ENCODE measurements at regions not wholly inside any gene's neighbourhood (a gene's known extent, or its start where the extent isn't known, plus 50 kb on each side); places are given as distances from the start of the nearest gene placed in this dataset.
"Not testable (repeated sequence)": the region's sequence is repeated elsewhere in the genome, so short reads cannot be mapped to it uniquely, and the experiment has no call there.

DNA sequence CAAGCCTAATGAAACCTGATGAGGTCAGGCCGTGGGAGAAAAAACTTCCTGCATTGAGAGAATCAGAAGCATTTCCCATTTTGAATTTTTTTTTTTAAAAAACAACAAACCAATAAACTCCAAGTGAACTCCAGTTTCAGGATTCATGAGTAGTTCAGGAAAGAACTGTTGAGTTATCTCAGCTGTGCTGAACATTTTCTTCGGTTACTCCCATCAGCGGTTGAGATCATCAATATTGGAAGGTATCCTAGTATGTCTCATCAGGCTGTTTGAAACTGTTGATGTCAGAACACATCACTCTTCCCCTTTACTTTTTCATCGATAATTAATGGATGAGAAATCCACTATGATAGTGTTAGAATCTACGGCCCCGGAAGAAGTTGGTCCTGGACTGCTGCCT lies 82.4 kb upstream of the ADGRG2 start:
- TF ChIP-seq, protein P1, sequence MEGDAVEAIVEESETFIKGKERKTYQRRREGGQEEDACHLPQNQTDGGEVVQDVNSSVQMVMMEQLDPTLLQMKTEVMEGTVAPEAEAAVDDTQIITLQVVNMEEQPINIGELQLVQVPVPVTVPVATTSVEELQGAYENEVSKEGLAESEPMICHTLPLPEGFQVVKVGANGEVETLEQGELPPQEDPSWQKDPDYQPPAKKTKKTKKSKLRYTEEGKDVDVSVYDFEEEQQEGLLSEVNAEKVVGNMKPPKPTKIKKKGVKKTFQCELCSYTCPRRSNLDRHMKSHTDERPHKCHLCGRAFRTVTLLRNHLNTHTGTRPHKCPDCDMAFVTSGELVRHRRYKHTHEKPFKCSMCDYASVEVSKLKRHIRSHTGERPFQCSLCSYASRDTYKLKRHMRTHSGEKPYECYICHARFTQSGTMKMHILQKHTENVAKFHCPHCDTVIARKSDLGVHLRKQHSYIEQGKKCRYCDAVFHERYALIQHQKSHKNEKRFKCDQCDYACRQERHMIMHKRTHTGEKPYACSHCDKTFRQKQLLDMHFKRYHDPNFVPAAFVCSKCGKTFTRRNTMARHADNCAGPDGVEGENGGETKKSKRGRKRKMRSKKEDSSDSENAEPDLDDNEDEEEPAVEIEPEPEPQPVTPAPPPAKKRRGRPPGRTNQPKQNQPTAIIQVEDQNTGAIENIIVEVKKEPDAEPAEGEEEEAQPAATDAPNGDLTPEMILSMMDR (IDR thresholded peaks at IDR 0.05), result no peak
- Histone ChIP-seq H3K27ac (no peak overlapping the region), H3K4me3 (no peak overlapping the region), H3K4me1 (no peaks in the 10 kb centered on the region), H3K9me3 (no peaks in the 10 kb centered on the region), H3K36me3 (no peaks in the 10 kb centered on the region), H3K27me3 (no peaks in the 10 kb centered on the region)
- intact Hi-C loops (cut with DNase I), result no loop called here
- no peak for DNase-seq (ENCODE audit: low spot score in 2 of 2)

DNA sequence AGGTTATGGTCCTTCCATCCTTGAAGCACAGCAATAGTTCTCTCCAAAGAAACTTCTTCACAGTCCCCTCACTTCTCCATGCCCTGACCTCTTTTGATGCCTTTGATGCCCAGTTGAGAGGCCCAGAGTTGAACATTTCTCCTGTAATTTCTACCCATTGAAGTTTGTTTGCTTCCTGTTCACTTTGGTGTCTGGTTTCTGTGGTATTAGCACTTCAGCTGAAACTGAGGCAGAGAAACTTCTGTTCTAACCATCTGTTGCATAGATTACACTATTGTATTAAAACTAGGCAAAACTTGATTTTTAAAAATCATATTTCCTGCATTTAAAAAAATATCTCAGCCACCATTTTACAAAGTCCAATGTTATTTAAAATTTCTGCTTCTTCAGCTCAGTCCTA lies 89.8 kb upstream of the ADGRG2 start:
- intact Hi-C loops (cut with DNase I), result no loop called here
- H3K36me3 ChIP-seq, result no peaks in the 10 kb centered on the region
- TF ChIP-seq, protein P1 (IDR thresholded peaks at IDR 0.05), result no peak
- no peak overlapping the region for H3K27ac ChIP-seq
- H3K4me3 ChIP-seq, result no peak overlapping the region
- H3K4me1 ChIP-seq, result no peaks in the 10 kb centered on the region
- H3K9me3 ChIP-seq, result no peaks in the 10 kb centered on the region
- H3K27me3 ChIP-seq, result no peaks in the 10 kb centered on the region
- DNase-seq (ENCODE audit: low spot score in 2 of 2), result no peak

DNA sequence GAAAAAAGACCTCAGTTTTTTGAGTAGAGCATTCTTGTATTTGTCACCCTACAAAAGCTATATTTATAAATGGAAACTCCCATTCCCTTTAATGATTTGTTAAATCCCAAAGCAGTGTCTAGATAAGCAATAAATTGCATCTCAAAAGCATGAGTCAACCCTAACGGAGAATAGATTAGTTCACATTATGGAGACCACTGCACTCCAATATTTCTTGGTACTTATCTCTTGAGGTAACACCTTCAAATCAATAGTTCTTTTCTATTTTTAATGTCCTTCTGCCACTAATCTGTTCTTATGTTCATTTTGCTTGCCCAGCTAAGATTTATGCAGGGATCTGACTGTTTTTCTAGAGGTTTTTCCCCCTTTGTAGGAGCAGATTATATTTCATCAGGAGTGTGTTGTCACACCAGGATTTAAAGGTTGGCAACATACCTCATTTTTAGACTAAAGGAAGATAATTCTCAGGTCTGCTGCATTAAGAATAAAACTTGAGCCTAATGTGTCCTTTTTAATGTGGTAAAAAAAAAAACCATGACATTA lies 91.4 kb upstream of the ADGRG2 start:
- Histone ChIP-seq H3K9me3 (no peaks in the 10 kb centered on the region), H3K4me3 (no peak overlapping the region), H3K36me3 (no peaks in the 10 kb centered on the region), H3K4me1 (no peaks in the 10 kb centered on the region), H3K27ac (no peak overlapping the region), H3K27me3 (no peaks in the 10 kb centered on the region)
- intact Hi-C loops (cut with DNase I), result no loop called here
- TF ChIP-seq, protein P1 (IDR thresholded peaks at IDR 0.05), result no peak
- no peak for DNase-seq (ENCODE audit: low spot score in 2 of 2)

DNA sequence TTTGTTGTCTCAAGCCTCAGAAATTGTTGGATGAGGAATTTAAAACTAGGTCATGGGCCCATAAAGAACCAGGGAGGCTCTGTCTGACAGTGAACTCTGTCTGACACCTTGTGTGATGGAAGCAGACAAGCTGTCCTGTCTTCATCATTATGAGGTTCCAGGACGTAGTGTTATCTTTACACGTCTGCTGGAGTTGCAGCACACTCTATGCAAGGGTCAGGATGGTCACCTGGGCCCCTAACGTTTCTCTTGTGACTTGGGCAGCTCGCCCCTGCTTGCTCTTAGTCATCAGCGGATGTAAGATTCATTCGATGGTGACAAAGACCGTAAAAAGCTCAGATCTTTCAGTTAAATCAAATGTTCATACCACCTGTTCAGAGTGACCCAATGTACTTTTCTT lies 92.0 kb upstream of the ADGRG2 start:
- intact Hi-C loops (cut with DNase I), result no loop called here
- H3K27me3 ChIP-seq, result no peaks in the 10 kb centered on the region
- TF ChIP-seq, protein P1 (IDR thresholded peaks at IDR 0.05), result no peak

DNA sequence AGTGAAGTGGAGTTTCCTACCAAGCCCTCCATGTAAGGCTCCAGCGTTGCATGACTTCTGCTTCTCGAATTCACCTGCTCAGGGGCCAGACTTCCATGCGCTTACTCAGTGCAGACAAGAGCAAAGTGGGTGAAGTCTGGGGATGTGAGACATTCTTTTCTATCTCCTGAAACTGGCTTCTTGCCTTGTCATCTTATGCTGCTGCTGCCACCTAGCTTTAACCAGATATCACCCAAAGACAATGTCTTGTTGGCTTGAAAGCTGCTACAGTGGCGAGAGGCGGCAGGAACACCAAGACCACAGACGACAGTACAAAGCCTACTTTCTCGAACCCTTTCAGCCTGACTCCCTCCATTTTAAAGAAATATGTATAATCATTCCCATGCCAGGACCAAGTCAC lies 103.6 kb upstream of the ADGRG2 start:
- no peaks in the 10 kb centered on the region for H3K27me3 ChIP-seq
- no peak overlapping the region for H3K4me3 ChIP-seq
- H3K36me3 ChIP-seq, result no peaks in the 10 kb centered on the region
- no peaks in the 10 kb centered on the region for H3K9me3 ChIP-seq
- DNase-seq (ENCODE audit: low spot score in 2 of 2), result no peak
- TF ChIP-seq, protein P1 (IDR thresholded peaks at IDR 0.05), result no peak
- intact Hi-C loops (cut with DNase I), result no loop called here
- H3K4me1 ChIP-seq, result no peaks in the 10 kb centered on the region
- no peak overlapping the region for H3K27ac ChIP-seq

More for the DNA sequence above, 92.0 kb upstream of the ADGRG2 start:
- DNase-seq (ENCODE audit: low spot score in 2 of 2), result no peak
- Histone ChIP-seq H3K27ac (no peak overlapping the region), H3K9me3 (no peaks in the 10 kb centered on the region), H3K4me1 (no peaks in the 10 kb centered on the region), H3K4me3 (no peak overlapping the region), H3K36me3 (no peaks in the 10 kb centered on the region)

DNA sequence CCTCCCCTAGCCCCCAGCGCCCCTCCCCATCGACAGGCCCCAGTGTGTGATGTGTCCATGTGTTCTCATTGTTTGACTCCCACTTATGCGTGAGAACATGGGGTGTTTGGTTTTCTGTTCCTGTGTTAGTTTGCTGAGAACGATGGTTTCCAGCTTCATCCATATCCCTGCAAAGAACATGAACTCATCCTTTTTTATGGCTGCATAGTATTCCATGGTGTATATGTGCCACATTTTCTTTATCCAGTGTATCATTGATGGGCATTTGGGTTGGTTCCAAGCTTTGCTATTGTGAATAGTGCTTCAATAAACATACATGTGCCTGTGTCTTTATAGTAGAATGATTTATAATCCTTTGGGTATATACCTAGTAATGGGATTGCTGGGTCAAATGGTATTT lies 107.6 kb upstream of the ADGRG2 start:
- DNase-seq (ENCODE audit: low spot score in 2 of 2); H3K36me3 ChIP-seq; H3K9me3 ChIP-seq; H3K27ac ChIP-seq; H3K4me3 ChIP-seq; H3K4me1 ChIP-seq; H3K27me3 ChIP-seq; intact Hi-C loops (cut with DNase I): not testable (repeated sequence)

Measured in ascending aorta (tissue), 2 donors.